Mesendoderm (in vitro differentiated cells): ENCODE measurements at regions not wholly inside any gene's neighbourhood (a gene's known extent, or its start where the extent isn't known, plus 50 kb on each side); places are given as distances from the start of the nearest gene placed in this dataset.

Experiments
- DNase-seq: peaks from one replicate; pipeline ENCODE4 v3.0.0; 2013
- H2AK5ac ChIP-seq: 2 replicates; pipeline ENCODE4 v1.6.1; 2013; ENCODE audit warnings: low read length, inconsistent platforms
- H2BK120ac ChIP-seq: 2 replicates; pipeline ENCODE4 v1.6.1; 2013; ENCODE audit warnings: low read depth, mild to moderate bottlenecking, low read length, moderate library complexity, mixed read lengths
- H2BK15ac ChIP-seq: replicated peaks from 2 replicates; pipeline ENCODE4 v1.6.1; 2013; ENCODE audit warnings: low read depth, mild to moderate bottlenecking, moderate library complexity
- H2BK5ac ChIP-seq: 2 replicates; pipeline ENCODE4 v1.6.1; 2013; ENCODE audit warnings: low read length, inconsistent platforms
- H3K18ac ChIP-seq: 2 replicates; pipeline ENCODE4 v1.6.1; 2013; ENCODE audit warnings: mild to moderate bottlenecking, low read length, mixed read lengths
- H3K23ac ChIP-seq: one replicate; pipeline ENCODE4 v1.6.1; 2013; ENCODE audit warnings: low read length
- H3K27ac ChIP-seq: 2 replicates; pipeline ENCODE4 v1.5.1; 2013; ENCODE audit warnings: low read depth, mild to moderate bottlenecking, inconsistent platforms, low read length, moderate library complexity
- H3K27me3 ChIP-seq: 2 replicates; pipeline ENCODE4 v1.6.1; 2013; ENCODE audit warnings: low read length, control low read depth, mild to moderate bottlenecking, inconsistent platforms; ENCODE audit not compliant: insufficient read depth, poor library complexity
- H3K36me3 ChIP-seq: 2 replicates; pipeline ENCODE4 v1.6.1; 2013; ENCODE audit warnings: low read length, inconsistent platforms; ENCODE audit not compliant: control insufficient read depth, insufficient read depth
- H3K4ac ChIP-seq: one replicate; pipeline ENCODE4 v1.6.1; 2013; ENCODE audit warnings: low read depth, mild to moderate bottlenecking, low read length, moderate library complexity
- H3K4me1 ChIP-seq: 2 replicates; pipeline ENCODE4 v1.6.1; 2013; ENCODE audit warnings: low read depth, low read length, inconsistent platforms; ENCODE audit not compliant: control insufficient read depth
- H3K4me2 ChIP-seq: 2 replicates; pipeline ENCODE4 v1.6.1; 2013; ENCODE audit warnings: low read length
- H3K4me3 ChIP-seq: 2 replicates; pipeline ENCODE4 v1.5.1; 2013; ENCODE audit warnings: mild to moderate bottlenecking, low read length
- H3K56ac ChIP-seq: one replicate; pipeline ENCODE4 v1.6.1; 2013; ENCODE audit warnings: low read length
- H3K79me1 ChIP-seq: 2 replicates; pipeline ENCODE4 v1.6.1; 2013; ENCODE audit warnings: low read length, inconsistent platforms
- H3K79me2 ChIP-seq: 2 replicates; pipeline ENCODE4 v1.6.1; 2013; ENCODE audit warnings: mild to moderate bottlenecking, low read length; ENCODE audit not compliant: control insufficient read depth, insufficient read depth
- H3K9ac ChIP-seq: 2 replicates; pipeline ENCODE4 v1.6.1; 2013; ENCODE audit warnings: low read length, inconsistent platforms
- H4K5ac ChIP-seq: one replicate; pipeline ENCODE4 v1.6.1; 2013; ENCODE audit warnings: low read length
- H4K8ac ChIP-seq: one replicate; pipeline ENCODE4 v1.6.1; 2013; ENCODE audit warnings: low read depth, mild to moderate bottlenecking, control low read depth, low read length, moderate library complexity
- WGBS: extraction: QIAGEN DNeasy Blood & Tissue Kit; methylation state at CpG from one replicate; pipeline ENCODE4 v1.1.7; 2013; ENCODE audit warnings: low lambda C conversion rate, missing lambda C conversion rate; ENCODE audit not compliant: insufficient coverage; ENCODE audit errors: extremely low coverage; 5-methylcytosine and 5-hydroxymethylcytosine counted together

DNA sequence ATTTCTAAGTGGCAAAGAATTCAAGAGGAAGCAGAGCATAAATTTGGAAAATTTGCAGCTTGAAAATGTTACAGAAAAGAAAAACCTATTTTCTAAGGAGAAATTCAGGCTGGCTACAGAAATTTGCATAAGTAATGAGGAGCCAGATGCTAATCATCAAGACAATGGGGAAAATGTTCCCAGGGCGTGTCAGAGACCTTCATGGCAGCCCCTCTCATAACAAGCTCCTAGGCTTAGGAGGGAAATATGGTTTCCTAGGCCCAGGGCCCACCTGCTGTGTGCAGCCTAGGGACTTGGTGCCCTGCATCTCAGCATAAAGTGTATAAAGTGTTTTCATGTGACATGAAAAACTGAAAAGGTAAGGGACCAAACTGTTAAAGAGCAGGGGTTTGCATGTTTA lies 1796.3 kb upstream of the FLRT2 start:
- no peaks in the 10 kb centered on the region for H3K36me3 ChIP-seq
- no peak overlapping the region for H3K23ac ChIP-seq
- no peak overlapping the region for H2BK120ac ChIP-seq
- no peak overlapping the region for H2BK15ac ChIP-seq
- H4K5ac ChIP-seq, result no peak overlapping the region
- H3K4me2 ChIP-seq, result no peak overlapping the region
- no peak overlapping the region for H3K56ac ChIP-seq
- H3K4ac ChIP-seq, result no peak overlapping the region
- no peaks in the 10 kb centered on the region for H3K79me2 ChIP-seq
- H3K4me3 ChIP-seq, result no peak overlapping the region
- H3K4me1 ChIP-seq, result no peaks in the 10 kb centered on the region
- WGBS, result no CpG with 5 or more reads among the region's 1 CpG
- no peak overlapping the region for H2BK5ac ChIP-seq
- H3K18ac ChIP-seq, result no peak overlapping the region
- H4K8ac ChIP-seq, result no peak overlapping the region
- no peaks in the 10 kb centered on the region for H3K27me3 ChIP-seq
- no peak overlapping the region for H3K27ac ChIP-seq
- peak; percentile 7 for DNase-seq
- H3K79me1 ChIP-seq, result no peaks in the 10 kb centered on the region
- no peak overlapping the region for H2AK5ac ChIP-seq
- no peak overlapping the region for H3K9ac ChIP-seq

DNA sequence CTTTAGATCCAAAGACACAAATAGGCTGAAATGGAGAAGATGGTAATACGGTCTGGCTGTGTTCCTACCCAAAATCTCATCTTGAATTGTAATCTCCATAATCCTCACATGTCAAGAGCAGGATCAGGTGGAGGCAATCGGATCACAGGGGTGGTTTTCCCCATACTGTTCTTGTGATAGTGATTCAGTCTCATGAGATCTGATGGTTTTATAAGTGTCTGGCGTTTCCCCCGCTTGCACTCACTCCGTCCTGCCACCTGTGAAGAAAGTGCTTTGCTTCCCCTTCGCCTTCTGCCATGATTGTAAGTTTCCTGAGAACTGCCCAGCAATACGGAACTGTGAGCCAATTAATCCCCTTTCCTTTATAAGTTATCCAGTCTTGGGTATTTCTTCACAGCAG lies 1795.5 kb upstream of the FLRT2 start:
- H3K4me2 ChIP-seq, result no peak overlapping the region
- no peak overlapping the region for H3K23ac ChIP-seq
- no peak overlapping the region for H3K4me3 ChIP-seq
- no peak overlapping the region for H3K18ac ChIP-seq
- H3K9ac ChIP-seq, result no peak overlapping the region
- no peak overlapping the region for H3K4ac ChIP-seq
- no peaks in the 10 kb centered on the region for H3K4me1 ChIP-seq
- no peak overlapping the region for H4K5ac ChIP-seq
- H2BK15ac ChIP-seq, result no peak overlapping the region
- no peaks in the 10 kb centered on the region for H3K27me3 ChIP-seq
- no peak for DNase-seq
- no peaks in the 10 kb centered on the region for H3K79me1 ChIP-seq
- no peak overlapping the region for H3K27ac ChIP-seq
- no peak overlapping the region for H2AK5ac ChIP-seq
- no peaks in the 10 kb centered on the region for H3K79me2 ChIP-seq
- no peak overlapping the region for H2BK120ac ChIP-seq
- H4K8ac ChIP-seq, result no peak overlapping the region
- H3K56ac ChIP-seq, result no peak overlapping the region
- H2BK5ac ChIP-seq, result no peak overlapping the region
- H3K36me3 ChIP-seq, result no peaks in the 10 kb centered on the region
- WGBS, result no CpG with 5 or more reads among the region's 7 CpGs

DNA sequence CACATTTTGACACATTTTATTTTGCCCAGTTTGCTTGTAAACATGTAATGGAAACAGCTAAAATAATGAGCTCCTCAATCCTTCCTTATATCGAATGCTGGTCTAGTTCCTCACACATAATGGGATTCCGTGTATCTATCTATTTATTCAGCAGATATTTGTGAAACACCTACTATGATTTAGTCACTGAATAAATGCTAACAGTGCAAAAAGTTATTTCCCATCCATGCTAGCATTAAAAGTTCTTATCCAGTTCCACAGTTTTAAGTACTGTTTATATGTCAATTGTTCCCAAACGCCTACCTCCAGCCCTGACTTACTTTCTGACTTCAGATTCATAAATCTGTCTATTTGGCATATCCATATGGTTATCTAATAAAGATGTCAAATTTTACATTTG lies 1788.7 kb upstream of the FLRT2 start:
- no peak overlapping the region for H3K18ac ChIP-seq
- WGBS, result no CpG with 5 or more reads among the region's 3 CpGs
- H3K79me2 ChIP-seq, result no peaks in the 10 kb centered on the region

DNA sequence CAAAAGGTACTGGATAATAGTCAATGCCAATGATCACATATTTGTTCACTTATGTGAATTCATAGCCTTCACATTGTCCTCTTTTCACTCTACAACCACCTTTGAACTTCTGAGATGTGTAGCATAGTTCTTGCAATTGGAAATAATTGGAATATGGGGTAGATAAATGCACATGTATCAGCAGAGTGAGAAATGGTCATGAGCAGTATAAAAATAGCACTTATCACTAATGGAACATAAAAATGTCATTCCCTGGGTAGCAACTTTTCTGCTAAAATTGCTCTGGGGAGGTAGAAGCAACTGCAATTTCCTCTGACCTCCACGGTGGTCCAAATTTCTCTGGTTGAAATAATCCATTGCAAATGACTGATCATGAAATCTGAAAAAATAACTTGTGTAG lies 1785.7 kb upstream of the FLRT2 start:
- H3K18ac ChIP-seq, result no peak overlapping the region
- WGBS, result no CpG with 5 or more reads among the region's 1 CpG
- H3K27me3 ChIP-seq, result no peaks in the 10 kb centered on the region
- DNase-seq, result no peak
- no peak overlapping the region for H3K9ac ChIP-seq
- H4K8ac ChIP-seq, result no peak overlapping the region
- no peak overlapping the region for H2AK5ac ChIP-seq
- H2BK5ac ChIP-seq, result no peak overlapping the region
- no peak overlapping the region for H3K23ac ChIP-seq
- no peak overlapping the region for H3K4me2 ChIP-seq
- no peak overlapping the region for H4K5ac ChIP-seq
- no peaks in the 10 kb centered on the region for H3K79me2 ChIP-seq
- no peaks in the 10 kb centered on the region for H3K79me1 ChIP-seq
- no peak overlapping the region for H3K27ac ChIP-seq
- no peaks in the 10 kb centered on the region for H3K4me1 ChIP-seq
- no peak overlapping the region for H3K4ac ChIP-seq
- no peak overlapping the region for H2BK120ac ChIP-seq
- H3K56ac ChIP-seq, result no peak overlapping the region
- no peak overlapping the region for H3K4me3 ChIP-seq
- H2BK15ac ChIP-seq, result no peak overlapping the region
- H3K36me3 ChIP-seq, result no peaks in the 10 kb centered on the region

More for the DNA sequence above, 1788.7 kb upstream of the FLRT2 start:
- H2AK5ac ChIP-seq, result no peak overlapping the region
- no peak overlapping the region for H2BK120ac ChIP-seq
- no peak overlapping the region for H3K9ac ChIP-seq
- no peak overlapping the region for H3K27ac ChIP-seq
- no peaks in the 10 kb centered on the region for H3K79me1 ChIP-seq
- H3K23ac ChIP-seq, result no peak overlapping the region
- H3K56ac ChIP-seq, result no peak overlapping the region
- no peaks in the 10 kb centered on the region for H3K4me1 ChIP-seq
- H3K36me3 ChIP-seq, result no peaks in the 10 kb centered on the region
- no peaks in the 10 kb centered on the region for H3K27me3 ChIP-seq
- H2BK5ac ChIP-seq, result no peak overlapping the region
- H3K4ac ChIP-seq, result no peak overlapping the region
- no peak overlapping the region for H3K4me3 ChIP-seq
- no peak overlapping the region for H3K4me2 ChIP-seq
- no peak for DNase-seq
- no peak overlapping the region for H4K5ac ChIP-seq
- H2BK15ac ChIP-seq, result no peak overlapping the region
- H4K8ac ChIP-seq, result no peak overlapping the region

DNA sequence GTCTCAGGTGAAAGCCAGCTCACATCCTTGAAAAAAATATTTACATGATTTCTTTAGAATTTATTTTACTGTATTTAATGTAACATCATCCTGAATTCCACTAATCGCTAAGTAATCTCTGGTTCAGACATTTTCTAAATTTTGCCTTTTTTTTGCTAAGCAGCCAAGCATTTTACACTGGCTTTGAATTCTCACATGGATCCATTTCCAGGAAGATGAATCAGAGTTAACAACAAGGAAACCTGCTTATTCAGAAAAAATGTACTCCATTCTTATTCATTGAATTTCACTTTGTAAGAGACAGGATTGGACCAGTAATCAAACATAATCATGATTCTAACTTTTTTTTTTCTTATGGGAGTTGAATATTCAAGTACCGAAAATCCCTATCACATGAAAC lies 1785.1 kb upstream of the FLRT2 start:
- H3K9ac ChIP-seq, result no peak overlapping the region
- no peak overlapping the region for H2BK15ac ChIP-seq
- no peak for DNase-seq
- no peak overlapping the region for H3K4me2 ChIP-seq
- no peak overlapping the region for H4K5ac ChIP-seq
- H3K18ac ChIP-seq, result no peak overlapping the region
- H3K79me2 ChIP-seq, result no peaks in the 10 kb centered on the region
- H3K27ac ChIP-seq, result no peak overlapping the region
- no peaks in the 10 kb centered on the region for H3K27me3 ChIP-seq
- H3K4me1 ChIP-seq, result no peaks in the 10 kb centered on the region
- H3K4ac ChIP-seq, result no peak overlapping the region
- no peaks in the 10 kb centered on the region for H3K79me1 ChIP-seq
- H3K36me3 ChIP-seq, result no peaks in the 10 kb centered on the region
- H4K8ac ChIP-seq, result no peak overlapping the region
- no peak overlapping the region for H2AK5ac ChIP-seq
- no peak overlapping the region for H3K4me3 ChIP-seq
- H3K23ac ChIP-seq, result no peak overlapping the region
- no peak overlapping the region for H3K56ac ChIP-seq
- no peak overlapping the region for H2BK5ac ChIP-seq
- H2BK120ac ChIP-seq, result no peak overlapping the region
- no CpG with 5 or more reads among the region's 2 CpGs for WGBS

DNA sequence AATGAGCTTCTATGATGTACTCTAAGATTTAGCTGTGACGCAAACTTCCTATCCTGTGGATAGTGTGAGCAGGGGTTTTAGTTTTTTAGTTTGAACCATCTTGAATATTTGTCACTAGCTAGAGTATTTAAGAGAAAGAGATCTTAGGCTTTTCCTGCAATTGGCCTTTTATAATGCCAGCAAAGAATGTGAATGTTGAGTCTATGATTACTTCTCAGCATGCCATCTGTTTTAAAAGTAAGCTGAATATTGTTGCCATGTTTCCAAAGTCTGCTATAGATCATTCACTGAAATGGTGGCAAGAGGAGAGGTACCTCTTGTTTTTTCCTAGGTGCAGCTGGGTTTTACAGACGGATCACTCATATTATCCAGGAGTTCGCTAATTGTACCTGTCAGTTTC lies 1783.6 kb upstream of the FLRT2 start:
- no peak overlapping the region for H3K4me3 ChIP-seq
- no peak overlapping the region for H4K8ac ChIP-seq
- H3K18ac ChIP-seq, result no peak overlapping the region
- H3K27ac ChIP-seq, result no peak overlapping the region
- WGBS, result no CpG with 5 or more reads among the region's 3 CpGs
- no peaks in the 10 kb centered on the region for H3K27me3 ChIP-seq
- no peaks in the 10 kb centered on the region for H3K79me2 ChIP-seq
- no peak overlapping the region for H3K56ac ChIP-seq
- no peaks in the 10 kb centered on the region for H3K4me1 ChIP-seq
- H4K5ac ChIP-seq, result no peak overlapping the region
- no peak overlapping the region for H3K23ac ChIP-seq
- H3K4ac ChIP-seq, result no peak overlapping the region
- no peak for DNase-seq
- H2BK5ac ChIP-seq, result no peak overlapping the region
- no peaks in the 10 kb centered on the region for H3K36me3 ChIP-seq
- H2AK5ac ChIP-seq, result no peak overlapping the region
- H3K4me2 ChIP-seq, result no peak overlapping the region
- H2BK120ac ChIP-seq, result no peak overlapping the region
- H2BK15ac ChIP-seq, result no peak overlapping the region
- no peak overlapping the region for H3K9ac ChIP-seq
- H3K79me1 ChIP-seq, result no peaks in the 10 kb centered on the region
